ENCODE measurements at regions not wholly inside any gene's neighbourhood (a gene's known extent, or its start where the extent isn't known, plus 50 kb on each side); places are given as distances from the start of the nearest gene placed in this dataset.

GRCh38 chr12:46674800-46675199 is 151.0 kb downstream of the SLC38A4 start:
- no peaks in the 10 kb centered on the region for H3K36me3 ChIP-seq (ENCODE audit: insufficient read depth, low read length, poor library complexity, severe bottlenecking)
- POLR2A ChIA-PET (ENCODE audit: low non-redundant PET): no interaction called here
- H3K4me3 ChIP-seq (ENCODE audit: low read depth, low read length, poor library complexity, severe bottlenecking): no peak overlapping the region
- H3K4me1 ChIP-seq (ENCODE audit: insufficient read depth, low read length, poor library complexity, severe bottlenecking): peaks cover 21% of the 10 kb centered on the region
- no peak for DNase-seq (ENCODE audit: low spot score)
- CTCF ChIA-PET: interaction anchor here (2.8 kb wide), 1 partner anchor 346 kb away, joined by 9 read pairs; no protein-coding TSS in a partner anchor
- no TSS peak for BruUV-seq (replicated peaks)
- H3K27me3 ChIP-seq (replicated peaks; ENCODE audit: insufficient read depth, low read depth, low read length, poor library complexity): no peaks in the 10 kb centered on the region
- H3K9me3 ChIP-seq (ENCODE audit: low read depth, low read length, poor library complexity, severe bottlenecking): no peaks in the 10 kb centered on the region
- H3K27ac ChIP-seq (ENCODE audit: low read depth, low read length, poor library complexity, severe bottlenecking): no peak overlapping the region
- intact Hi-C loops (cut with micrococcal nuclease; ENCODE audit: unreplicated experiment): loop anchor here (5.0 kb wide), 4 partner anchors 258 to 602 kb away; no protein-coding TSS in a partner anchor
- TF ChIP-seq EZH2 (IDR thresholded peaks at IDR 0.05; ENCODE audit: borderline replicate concordance, low read depth, low read length, poor library complexity, severe bottlenecking) (no peak), CTCF (conservative IDR thresholded peaks at IDR 0.05; ENCODE audit: low read depth, low read length) (no peak)

GRCh38 chr12:46674129-46674528 is 151.7 kb downstream of the SLC38A4 start:
- intact Hi-C loops (cut with micrococcal nuclease; ENCODE audit: unreplicated experiment): no loop called here
- no peaks in the 10 kb centered on the region for H3K36me3 ChIP-seq (ENCODE audit: insufficient read depth, low read length, poor library complexity, severe bottlenecking)
- no peak overlapping the region for H3K27ac ChIP-seq (ENCODE audit: low read depth, low read length, poor library complexity, severe bottlenecking)
- TF ChIP-seq EZH2 (IDR thresholded peaks at IDR 0.05; ENCODE audit: borderline replicate concordance, low read depth, low read length, poor library complexity, severe bottlenecking): no peak
- no peak for TF ChIP-seq CTCF (conservative IDR thresholded peaks at IDR 0.05; ENCODE audit: low read depth, low read length)
- BruUV-seq (replicated peaks): no TSS peak
- no peak overlapping the region for H3K4me3 ChIP-seq (ENCODE audit: low read depth, low read length, poor library complexity, severe bottlenecking)
- POLR2A ChIA-PET (ENCODE audit: low non-redundant PET): no interaction called here
- no peaks in the 10 kb centered on the region for H3K9me3 ChIP-seq (ENCODE audit: low read depth, low read length, poor library complexity, severe bottlenecking)
- peaks cover 18% of the 10 kb centered on the region for H3K4me1 ChIP-seq (ENCODE audit: insufficient read depth, low read length, poor library complexity, severe bottlenecking)
- DNase-seq (ENCODE audit: low spot score): no peak
- H3K27me3 ChIP-seq (replicated peaks; ENCODE audit: insufficient read depth, low read depth, low read length, poor library complexity): no peaks in the 10 kb centered on the region
- CTCF ChIA-PET: interaction anchor here (2.8 kb wide), 1 partner anchor 347 kb away, joined by 9 read pairs; no protein-coding TSS in a partner anchor

- Histone ChIP-seq H3K4me3 (ENCODE audit: low read depth, low read length, poor library complexity, severe bottlenecking) (no peak overlapping the region), H3K4me1 (ENCODE audit: insufficient read depth, low read length, poor library complexity, severe bottlenecking) (no peaks in the 10 kb centered on the region), H3K27ac (ENCODE audit: low read depth, low read length, poor library complexity, severe bottlenecking) (no peak overlapping the region), H3K27me3 (replicated peaks; ENCODE audit: insufficient read depth, low read depth, low read length, poor library complexity) (no peaks in the 10 kb centered on the region), H3K36me3 (ENCODE audit: insufficient read depth, low read length, poor library complexity, severe bottlenecking) (no peaks in the 10 kb centered on the region), H3K9me3 (ENCODE audit: low read depth, low read length, poor library complexity, severe bottlenecking) (no peaks in the 10 kb centered on the region)
- no peak for DNase-seq (ENCODE audit: low spot score)
- intact Hi-C loops (cut with micrococcal nuclease; ENCODE audit: unreplicated experiment): no loop called here
- TF ChIP-seq CTCF (conservative IDR thresholded peaks at IDR 0.05; ENCODE audit: low read depth, low read length): no peak
- no peak for TF ChIP-seq EZH2 (IDR thresholded peaks at IDR 0.05; ENCODE audit: borderline replicate concordance, low read depth, low read length, poor library complexity, severe bottlenecking)
- ChIA-PET CTCF (interaction anchor here (0.7 kb wide), 1 partner anchor 137 kb away, joined by 3 read pairs; no protein-coding TSS in a partner anchor), POLR2A (ENCODE audit: low non-redundant PET) (no interaction called here)
- BruUV-seq (replicated peaks): no TSS peak
Observed at GRCh38 chr12:46671102-46671501, 154.7 kb downstream of the SLC38A4 start.
